CMK (cell line): ENCODE measurements at regions not wholly inside any gene's neighbourhood (a gene's known extent, or its start where the extent isn't known, plus 50 kb on each side); places are given as distances from the start of the nearest gene placed in this dataset.
A peak's percentile ranks its signal among the peaks of the same experiment; 100 is the strongest.
"Not testable (repeated sequence)": the region's sequence is repeated elsewhere in the genome, so short reads cannot be mapped to it uniquely, and the experiment has no call there.

Experiments used
- DNase-seq: peaks from one replicate; pipeline ENCODE4 v3.0.0-alpha.2; 2010; ENCODE audit warnings: low read depth

GRCh38 chrX:115911967-115912366 lies 258.6 kb upstream of the AGTR2 start:
- DNase-seq: no peak

GRCh38 chrX:115912372-115912897 lies 258.1 kb upstream of the AGTR2 start:
- no peak for DNase-seq

- DNase-seq: no peak
Observed at GRCh38 chrX:115913575-115913974, 257.0 kb upstream of the AGTR2 start.

- not testable (repeated sequence) for DNase-seq
Observed at GRCh38 chrX:115915625-115916024, 254.9 kb upstream of the AGTR2 start.

GRCh38 chrX:115929480-115929879 lies 241.1 kb upstream of the AGTR2 start:
- no peak for DNase-seq

GRCh38 chrX:115936008-115936407 lies 234.5 kb upstream of the AGTR2 start:
- no peak for DNase-seq

GRCh38 chrX:115939070-115939469 lies 231.5 kb upstream of the AGTR2 start:
- no peak for DNase-seq

GRCh38 chrX:115939636-115940160 lies 230.8 kb upstream of the AGTR2 start:
- no peak for DNase-seq

- DNase-seq: no peak
Observed at GRCh38 chrX:115940348-115940747, 230.2 kb upstream of the AGTR2 start.

- peak; percentile 25 for DNase-seq
Observed at GRCh38 chrX:115940888-115941332, 229.6 kb upstream of the AGTR2 start.

- DNase-seq: no peak
Observed at GRCh38 chrX:115941388-115941787, 229.2 kb upstream of the AGTR2 start.

GRCh38 chrX:115946059-115946458 lies 224.5 kb upstream of the AGTR2 start:
- no peak for DNase-seq

GRCh38 chrX:115948018-115948923 lies 222.3 kb upstream of the AGTR2 start:
- no peak for DNase-seq

- no peak for DNase-seq
Observed at GRCh38 chrX:115949900-115950822, 220.4 kb upstream of the AGTR2 start.

- no peak for DNase-seq
Observed at GRCh38 chrX:115952417-115953092, 218.0 kb upstream of the AGTR2 start.

- DNase-seq: no peak
Observed at GRCh38 chrX:115957862-115958490, 212.6 kb upstream of the AGTR2 start.

- no peak for DNase-seq
Observed at GRCh38 chrX:115958687-115959359, 211.7 kb upstream of the AGTR2 start.

- no peak for DNase-seq
Observed at GRCh38 chrX:115960440-115961084, 210.0 kb upstream of the AGTR2 start.

GRCh38 chrX:115966920-115967319 lies 203.6 kb upstream of the AGTR2 start:
- no peak for DNase-seq
